BLaER1 treated with 17β-estradiol and CSF1 and Interleukin-3, amounts not matched to agents 10 nM and 100 nM (cell line): ENCODE measurements at regions not wholly inside any gene's neighbourhood (a gene's known extent, or its start where the extent isn't known, plus 50 kb on each side); places are given as distances from the start of the nearest gene placed in this dataset.

Source experiments
- H3K27ac ChIP-seq, 11 experiments: shearing (Covaris generic); formaldehyde crosslinking; 2 replicates each; pipeline ENCODE4 v1.8.1; 2022
- H3K27me3 ChIP-seq, 11 experiments: shearing (Covaris generic); formaldehyde crosslinking; 2 replicates each; pipeline ENCODE4 v1.8.1; 2022
- H3K36me3 ChIP-seq, 11 experiments: shearing (Covaris generic); formaldehyde crosslinking; 2 replicates each; pipeline ENCODE4 v1.8.1; 2022
- H3K4me1 ChIP-seq, 10 experiments: shearing (Covaris generic); formaldehyde crosslinking; 2 replicates each; pipeline ENCODE4 v1.8.1; 2022
- H3K4me2 ChIP-seq, 11 experiments: shearing (Covaris generic); formaldehyde crosslinking; 2 replicates each; pipeline ENCODE4 v1.8.1; 2022
- H3K4me3 ChIP-seq, 10 experiments: shearing (Covaris generic); formaldehyde crosslinking; 2 replicates each; pipeline ENCODE4 v1.8.1; 2022
- H3K9ac ChIP-seq, 11 experiments: shearing (Covaris generic); formaldehyde crosslinking; 2 replicates each; pipeline ENCODE4 v1.8.1; 2022
- H3K9me3 ChIP-seq, 11 experiments: shearing (Covaris generic); formaldehyde crosslinking; replicated peaks in 1 of 11; 2 replicates each; pipeline ENCODE4 v1.8.1; 2022
- H4K20me1 ChIP-seq, 11 experiments: shearing (Covaris generic); formaldehyde crosslinking; 2 replicates each; pipeline ENCODE4 v1.8.1; 2022
- Cebpa-rat ChIP-seq, 11 experiments: shearing (Covaris generic); IDR thresholded peaks; 2 replicates each; pipeline ENCODE4 v1.8.1; 2022

GRCh38 chr11:2083411-2083810 is 55.8 kb downstream of the IGF2 start:
- Histone ChIP-seq H3K27ac (no peak overlapping the region), H3K9ac (no peak overlapping the region), H3K27me3 (peaks cover 0 to 17% (median 0%) of the 10 kb centered on the region in 11 experiments; a peak in 2 of 22 replicates), H3K4me2 (peak overlapping the region in 7 of 11 experiments; percentile 1 to 95 (median 92); a peak in 8 of 22 replicates), H3K9me3 (peaks cover 16 to 28% (median 18%) of the 10 kb centered on the region in 11 experiments), H3K4me3 (no peak overlapping the region), H3K4me1 (peaks cover 16 to 54% (median 43%) of the 10 kb centered on the region in 10 experiments; a peak in 19 of 20 replicates), H3K36me3 (no peaks in the 10 kb centered on the region), H4K20me1 (0 out of 22 replicates have a peak, but pooled peaks cover 0 to 3% (median 0%) of the 10 kb centered on the region in 11 experiments)
- TF ChIP-seq Cebpa-rat (IDR thresholded peaks at IDR 0.05), result no peak

GRCh38 chr11:2077061-2077802 is 62.0 kb downstream of the IGF2 start:
- Histone ChIP-seq H3K4me1 (peaks cover 8 to 25% (median 19%) of the 10 kb centered on the region in 10 experiments; a peak in 19 of 20 replicates), H3K9ac (no peak overlapping the region), H4K20me1 (no peaks in the 10 kb centered on the region), H3K36me3 (no peaks in the 10 kb centered on the region), H3K27me3 (no peaks in the 10 kb centered on the region; a peak in 1 of 22 replicates), H3K4me3 (no peak overlapping the region), H3K27ac (0 out of 22 replicates have a peak overlapping the region, but pooled peaks of 1 of the 11 experiments have one; percentile 31), H3K4me2 (peak overlapping the region; percentile 18 to 66 (median 53); a peak in 18 of 22 replicates), H3K9me3 (peaks cover 0 to 7% (median 0%) of the 10 kb centered on the region in 11 experiments; a peak in 2 of 22 replicates)
- TF ChIP-seq Cebpa-rat (IDR thresholded peaks at IDR 0.05), result no peak

GRCh38 chr11:2076441-2076840 is 62.7 kb downstream of the IGF2 start:
- H3K9me3 ChIP-seq, result no peaks in the 10 kb centered on the region
- H3K36me3 ChIP-seq, result no peaks in the 10 kb centered on the region
- H3K27ac ChIP-seq, result no peak overlapping the region
- no peak overlapping the region for H3K9ac ChIP-seq
- no peaks in the 10 kb centered on the region for H4K20me1 ChIP-seq
- peaks cover 8 to 25% (median 19%) of the 10 kb centered on the region in 10 experiments; a peak in 19 of 20 replicates for H3K4me1 ChIP-seq
- peak overlapping the region; percentile 18 to 66 (median 53); a peak in 18 of 22 replicates for H3K4me2 ChIP-seq
- H3K4me3 ChIP-seq, result no peak overlapping the region
- H3K27me3 ChIP-seq, result no peaks in the 10 kb centered on the region; a peak in 1 of 22 replicates
- no peak for TF ChIP-seq Cebpa-rat (IDR thresholded peaks at IDR 0.05)

GRCh38 chr11:2074266-2074825 is 64.8 kb downstream of the IGF2 start:
- TF ChIP-seq Cebpa-rat (IDR thresholded peaks at IDR 0.05), result no peak
- H3K4me3 ChIP-seq, result no peak overlapping the region
- no peaks in the 10 kb centered on the region for H4K20me1 ChIP-seq
- H3K4me1 ChIP-seq, result peaks cover 8 to 25% (median 19%) of the 10 kb centered on the region in 10 experiments; a peak in 19 of 20 replicates
- no peaks in the 10 kb centered on the region for H3K9me3 ChIP-seq
- H3K9ac ChIP-seq, result no peak overlapping the region
- no peak overlapping the region for H3K27ac ChIP-seq
- no peak overlapping the region for H3K4me2 ChIP-seq
- no peaks in the 10 kb centered on the region for H3K36me3 ChIP-seq
- no peaks in the 10 kb centered on the region; a peak in 1 of 22 replicates for H3K27me3 ChIP-seq

- Histone ChIP-seq H4K20me1 (no peaks in the 10 kb centered on the region), H3K36me3 (no peaks in the 10 kb centered on the region), H3K27me3 (no peaks in the 10 kb centered on the region; a peak in 1 of 22 replicates), H3K27ac (no peak overlapping the region), H3K4me1 (peaks cover 8 to 24% (median 17%) of the 10 kb centered on the region in 10 experiments; a peak in 19 of 20 replicates), H3K4me2 (peak overlapping the region in 3 of 11 experiments; percentile 24 to 35 (median 31); a peak in 6 of 22 replicates), H3K9me3 (peaks cover 0 to 6% (median 0%) of the 10 kb centered on the region in 11 experiments; a peak in 4 of 22 replicates), H3K4me3 (no peak overlapping the region), H3K9ac (no peak overlapping the region)
- no peak for TF ChIP-seq Cebpa-rat (IDR thresholded peaks at IDR 0.05)
These were observed 66.5 kb downstream of the IGF2 start for GRCh38 chr11:2072551-2073261.

- H4K20me1 ChIP-seq, result no peaks in the 10 kb centered on the region
- peaks cover 3 to 16% (median 9%) of the 10 kb centered on the region in 10 experiments; a peak in 19 of 20 replicates for H3K4me1 ChIP-seq
- no peak overlapping the region for H3K27ac ChIP-seq
- peaks cover 0 to 9% (median 0%) of the 10 kb centered on the region in 11 experiments; a peak in 4 of 22 replicates for H3K9me3 ChIP-seq
- no peak overlapping the region for H3K4me2 ChIP-seq
- no peak overlapping the region for H3K9ac ChIP-seq
- no peaks in the 10 kb centered on the region; a peak in 1 of 22 replicates for H3K27me3 ChIP-seq
- TF ChIP-seq Cebpa-rat (IDR thresholded peaks at IDR 0.05), result no peak
- H3K4me3 ChIP-seq, result no peak overlapping the region
- H3K36me3 ChIP-seq, result no peaks in the 10 kb centered on the region
These were observed 67.3 kb downstream of the IGF2 start for GRCh38 chr11:2071748-2072385.
